ENCODE measurements at regions not wholly inside any gene's neighbourhood (a gene's known extent, or its start where the extent isn't known, plus 50 kb on each side); places are given as distances from the start of the nearest gene placed in this dataset.
"Not testable (repeated sequence)": the region's sequence is repeated elsewhere in the genome, so short reads cannot be mapped to it uniquely, and the experiment has no call there.

DNA sequence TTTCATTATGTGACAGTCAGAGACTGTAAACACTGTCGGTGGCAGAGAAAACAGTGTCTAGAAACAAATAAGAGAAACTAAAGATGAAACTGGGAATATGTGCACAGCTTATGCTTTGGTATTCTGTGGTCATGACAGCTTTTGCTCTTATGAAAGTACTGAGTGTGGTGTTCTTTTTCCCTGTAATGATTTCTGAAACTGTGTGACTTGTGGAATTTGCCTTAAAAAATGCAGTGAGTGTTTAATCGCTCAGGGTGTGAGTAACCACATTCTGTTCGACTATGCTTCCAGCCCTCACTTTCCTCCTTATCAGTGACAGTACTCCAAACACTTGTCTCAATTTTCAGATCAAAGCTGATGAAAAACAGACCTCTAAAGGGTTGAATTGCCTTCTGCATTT lies 66.9 kb upstream of the DIAPH3 start:
- TF ChIP-seq, protein P1, sequence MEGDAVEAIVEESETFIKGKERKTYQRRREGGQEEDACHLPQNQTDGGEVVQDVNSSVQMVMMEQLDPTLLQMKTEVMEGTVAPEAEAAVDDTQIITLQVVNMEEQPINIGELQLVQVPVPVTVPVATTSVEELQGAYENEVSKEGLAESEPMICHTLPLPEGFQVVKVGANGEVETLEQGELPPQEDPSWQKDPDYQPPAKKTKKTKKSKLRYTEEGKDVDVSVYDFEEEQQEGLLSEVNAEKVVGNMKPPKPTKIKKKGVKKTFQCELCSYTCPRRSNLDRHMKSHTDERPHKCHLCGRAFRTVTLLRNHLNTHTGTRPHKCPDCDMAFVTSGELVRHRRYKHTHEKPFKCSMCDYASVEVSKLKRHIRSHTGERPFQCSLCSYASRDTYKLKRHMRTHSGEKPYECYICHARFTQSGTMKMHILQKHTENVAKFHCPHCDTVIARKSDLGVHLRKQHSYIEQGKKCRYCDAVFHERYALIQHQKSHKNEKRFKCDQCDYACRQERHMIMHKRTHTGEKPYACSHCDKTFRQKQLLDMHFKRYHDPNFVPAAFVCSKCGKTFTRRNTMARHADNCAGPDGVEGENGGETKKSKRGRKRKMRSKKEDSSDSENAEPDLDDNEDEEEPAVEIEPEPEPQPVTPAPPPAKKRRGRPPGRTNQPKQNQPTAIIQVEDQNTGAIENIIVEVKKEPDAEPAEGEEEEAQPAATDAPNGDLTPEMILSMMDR (IDR thresholded peaks at IDR 0.05; ENCODE audit: low read depth, low read length) = no peak
- DNase-seq (ENCODE audit: low read depth in 2 of 2) = peak; percentile 18 to 56

DNA sequence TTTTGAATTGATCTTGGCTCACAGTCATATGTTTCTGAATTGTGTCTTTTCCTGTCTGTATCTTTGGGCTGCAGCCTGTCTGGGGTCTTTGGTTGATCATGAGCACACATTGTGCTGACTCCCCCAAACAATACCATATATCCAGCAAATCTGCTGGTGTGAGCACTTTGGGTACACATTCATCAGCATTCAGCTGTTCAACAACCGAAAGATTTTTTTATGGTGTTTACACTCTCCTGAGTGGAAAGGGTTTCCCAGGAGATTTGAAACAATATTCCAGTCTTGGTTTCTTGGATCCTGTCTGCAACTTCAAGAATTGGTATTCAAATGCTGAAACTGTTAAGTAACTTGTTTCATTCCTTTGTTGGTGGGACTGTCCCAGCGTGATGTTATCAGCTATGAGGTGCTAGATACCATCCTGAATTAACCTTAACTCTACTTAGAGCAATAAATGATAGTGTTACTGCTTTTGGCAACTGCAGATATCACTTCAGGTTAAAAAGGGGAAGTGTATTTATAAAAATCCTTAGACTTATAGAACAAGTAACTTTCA lies 78.4 kb upstream of the DIAPH3 start:
- H3K4me3 ChIP-seq (replicated peaks in 1 of 2; ENCODE audit: low read depth in 2 of 2, low read length in 2 of 2) = no peak overlapping the region
- DNase-seq (ENCODE audit: low read depth in 2 of 2) = no peak
- TF ChIP-seq, protein P1 (IDR thresholded peaks at IDR 0.05; ENCODE audit: low read depth, low read length) = no peak

More for the DNA sequence above, 66.9 kb upstream of the DIAPH3 start:
- no peak overlapping the region for H3K4me3 ChIP-seq (replicated peaks in 1 of 2; ENCODE audit: low read depth in 2 of 2, low read length in 2 of 2)

DNA sequence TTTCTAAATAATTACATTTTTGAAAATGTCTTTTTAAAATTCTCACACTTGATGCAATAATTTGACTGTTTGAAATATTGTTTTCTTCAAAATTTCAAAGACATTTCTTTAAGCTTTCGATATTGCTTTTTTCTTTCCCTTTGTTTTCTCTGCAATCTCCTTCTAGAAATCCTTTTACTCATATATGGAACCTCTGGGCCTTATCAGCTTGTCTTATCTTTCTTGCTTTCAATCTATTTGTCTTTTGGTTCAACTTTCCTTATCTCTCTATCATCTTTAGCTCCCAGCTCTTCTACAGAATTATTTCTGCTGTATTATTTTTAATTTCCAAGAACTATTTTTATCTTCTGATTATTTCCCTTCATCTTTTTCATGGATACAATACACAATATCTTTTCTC lies 80.7 kb upstream of the DIAPH3 start:
- H3K4me3 ChIP-seq (replicated peaks in 1 of 2; ENCODE audit: low read depth in 2 of 2, low read length in 2 of 2) = no peak overlapping the region
- DNase-seq (ENCODE audit: low read depth in 2 of 2) = no peak
- TF ChIP-seq, protein P1 (IDR thresholded peaks at IDR 0.05; ENCODE audit: low read depth, low read length) = no peak

DNA sequence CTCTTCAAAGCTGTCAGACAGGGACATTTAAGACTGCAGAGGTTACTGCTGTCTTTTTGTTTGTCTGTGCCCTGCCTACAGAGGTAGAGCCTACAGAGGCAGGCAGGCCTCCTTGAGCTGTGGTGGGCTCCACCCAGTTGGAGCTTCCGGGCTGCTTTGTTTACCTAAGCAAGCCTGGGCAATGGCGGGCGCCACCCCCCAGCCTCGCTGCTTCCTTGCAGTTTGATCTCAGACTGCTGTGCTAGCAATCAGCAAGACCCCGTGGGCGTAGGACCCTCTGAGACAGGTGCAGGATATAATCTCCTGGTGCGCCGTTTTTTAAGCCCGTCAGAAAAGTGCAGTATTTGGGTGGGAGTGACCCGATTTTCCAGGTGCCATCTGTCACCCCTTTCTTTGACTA lies 87.7 kb upstream of the DIAPH3 start:
- not testable (repeated sequence) for DNase-seq (ENCODE audit: low read depth in 2 of 2); H3K4me3 ChIP-seq (replicated peaks in 1 of 2; ENCODE audit: low read depth in 2 of 2, low read length in 2 of 2)

DNA sequence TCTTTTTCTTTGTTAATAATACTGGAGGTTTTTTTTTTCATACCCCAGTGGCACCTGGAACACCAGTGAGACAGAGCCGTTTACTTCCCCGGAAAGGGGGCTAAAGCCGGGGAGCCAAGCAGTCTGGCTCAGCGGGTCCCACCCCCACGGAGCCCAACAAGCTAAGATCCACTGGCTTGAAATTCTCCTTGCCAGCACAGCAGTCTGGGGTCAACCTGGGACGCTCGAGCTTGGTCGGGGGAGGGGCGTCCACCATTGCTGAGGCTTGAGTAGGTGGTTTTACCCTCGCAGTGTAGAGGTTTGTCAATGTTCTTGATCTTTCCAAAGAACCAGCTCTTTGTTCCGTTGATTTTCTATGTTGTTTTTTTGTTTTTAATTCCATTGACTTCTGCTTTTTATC lies 94.6 kb upstream of the DIAPH3 start:
- no peak for DNase-seq (ENCODE audit: low read depth in 2 of 2)
- H3K4me3 ChIP-seq (replicated peaks in 1 of 2; ENCODE audit: low read depth in 2 of 2, low read length in 2 of 2) = no peak overlapping the region
- TF ChIP-seq, protein P1 (IDR thresholded peaks at IDR 0.05; ENCODE audit: low read depth, low read length) = no peak

DNA sequence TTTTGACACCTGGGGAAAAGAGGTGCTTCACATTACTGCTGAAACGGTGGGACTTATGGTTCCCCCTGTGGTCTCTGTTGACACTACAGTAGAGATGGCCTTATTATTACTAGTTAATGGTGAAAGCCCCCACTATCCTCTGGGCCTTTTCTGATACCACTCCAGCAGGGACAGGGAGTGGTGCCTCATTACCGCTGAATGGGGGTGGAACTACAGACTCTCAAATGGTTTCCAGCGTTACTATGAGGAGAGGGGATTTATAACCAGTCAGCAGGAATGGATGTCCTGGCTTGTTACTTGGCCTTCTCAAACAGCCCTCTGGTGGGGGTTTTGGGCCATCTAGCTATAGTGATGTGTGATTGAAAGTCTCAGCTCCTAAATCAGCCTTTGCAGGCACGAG lies 96.7 kb upstream of the DIAPH3 start:
- H3K4me3 ChIP-seq (replicated peaks in 1 of 2; ENCODE audit: low read depth in 2 of 2, low read length in 2 of 2) = no peak overlapping the region
- DNase-seq (ENCODE audit: low read depth in 2 of 2) = no peak
- TF ChIP-seq, protein P1 (IDR thresholded peaks at IDR 0.05; ENCODE audit: low read depth, low read length) = no peak

DNA sequence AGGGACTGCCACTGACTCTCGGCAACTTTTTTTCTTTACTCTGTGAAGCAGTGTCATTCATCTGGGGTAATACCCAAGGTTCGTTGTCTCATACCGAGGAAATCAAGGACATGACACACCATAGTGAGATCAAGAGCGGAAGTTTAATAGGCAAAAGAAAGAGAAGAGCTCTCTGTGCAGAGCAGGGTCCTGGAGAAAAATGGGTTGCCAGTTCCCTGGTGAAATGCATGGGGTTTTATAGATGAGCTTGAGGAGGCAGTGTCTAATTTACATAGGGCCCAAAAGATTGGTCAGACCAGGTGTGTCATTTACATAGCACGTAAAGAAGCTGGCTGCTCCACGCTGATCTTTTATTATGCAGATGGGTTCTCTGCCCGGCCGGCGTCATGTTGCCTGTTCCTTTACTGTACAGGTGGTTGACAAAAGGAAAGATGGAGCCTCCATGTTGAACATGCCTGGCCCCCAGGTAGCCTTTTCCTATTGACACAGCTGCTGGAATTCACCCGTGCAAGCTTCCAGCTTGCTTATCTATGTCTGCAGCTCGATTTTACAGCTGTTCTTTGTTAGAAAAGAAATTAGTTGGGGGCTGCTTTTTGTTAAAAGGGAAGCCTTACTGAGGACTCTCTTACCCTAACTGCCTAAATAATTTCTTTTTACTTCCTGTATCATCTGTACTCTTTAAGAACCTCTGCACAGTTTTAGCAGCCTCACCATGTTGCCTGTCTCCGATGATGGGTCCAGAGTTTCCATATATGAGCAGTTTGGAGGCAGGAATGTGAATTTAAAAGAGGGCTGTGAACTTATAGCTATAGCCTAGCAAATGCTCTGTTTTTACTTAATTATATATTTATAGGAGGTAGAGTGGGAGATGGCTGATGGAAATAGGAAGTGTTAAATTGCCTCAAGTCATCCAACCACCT lies 98.0 kb upstream of the DIAPH3 start:
- no peak overlapping the region for H3K4me3 ChIP-seq (replicated peaks in 1 of 2; ENCODE audit: low read depth in 2 of 2, low read length in 2 of 2)
- DNase-seq (ENCODE audit: low read depth in 2 of 2) = no peak
- TF ChIP-seq, protein P1 (IDR thresholded peaks at IDR 0.05; ENCODE audit: low read depth, low read length) = no peak

Data from cardiac fibroblast (primary cell).